Ascending aorta (tissue), 2 donors: ENCODE measurements at regions not wholly inside any gene's neighbourhood (a gene's known extent, or its start where the extent isn't known, plus 50 kb on each side); places are given as distances from the start of the nearest gene placed in this dataset.

ENCODE experiments used
- DNase-seq, 2 donors: peaks; one replicate each; pipeline ENCODE4 v3.0.0-alpha.2; 2019; ENCODE audit warnings: low spot score in 2 of 2
- H3K27ac ChIP-seq, 2 donors: fragments of 200-600 bp; sonication (generic); one replicate each; pipeline ENCODE4 v1.5.1; 2016 to 2017; ENCODE audit warnings: mild to moderate bottlenecking in 1 of 2
- H3K27me3 ChIP-seq: fragments of 200-600 bp; sonication (generic); one replicate; pipeline ENCODE4 v1.5.1; 2017
- H3K36me3 ChIP-seq, 2 donors: fragments of 200-600 bp; sonication (generic); one replicate each; pipeline ENCODE4 v1.5.1; 2016
- H3K4me1 ChIP-seq, 2 donors: fragments of 200-600 bp; sonication (generic); one replicate each; pipeline ENCODE4 v1.5.1; 2016 to 2017; ENCODE audit warnings: mild to moderate bottlenecking in 1 of 2
- H3K4me3 ChIP-seq, 2 donors: fragments of 200-600 bp; sonication (generic); one replicate each; pipeline ENCODE4 v1.5.1; 2016 to 2017; ENCODE audit warnings: mild to moderate bottlenecking in 1 of 2
- H3K9me3 ChIP-seq, 2 donors: fragments of 200-600 bp; sonication (generic); one replicate each; pipeline ENCODE4 v1.5.1; 2016
- CTCF ChIP-seq, 3 experiments: fragments of 200-600 bp in 2 of 3; fragments of 450-650 bp in 1 of 3; sonication (generic) in 2 of 3; IDR thresholded peaks; one replicate each; pipeline ENCODE4 v1.5.1; 2016 to 2019; ENCODE audit warnings: antibody characterized with exemption in 3 of 3, mild to moderate bottlenecking in 1 of 3, moderate library complexity in 1 of 3
- intact Hi-C: fragments of 100-400 bp; cut with DNase I; formaldehyde crosslinking; loops from one replicate; pipeline ENCODE4 v1.15.1; 2023

GRCh38 chr5:31078956-31079355 is 114.5 kb upstream of the CDH6 start:
- Histone ChIP-seq H3K27me3 (no peaks in the 10 kb centered on the region), H3K9me3 (no peaks in the 10 kb centered on the region), H3K36me3 (no peaks in the 10 kb centered on the region), H3K4me1 (no peaks in the 10 kb centered on the region), H3K4me3 (no peak overlapping the region), H3K27ac (no peak overlapping the region)
- intact Hi-C loops: no loop called here
- TF ChIP-seq CTCF (IDR thresholded peaks at IDR 0.05): no peak
- DNase-seq: no peak

GRCh38 chr5:31075981-31076380 is 117.5 kb upstream of the CDH6 start:
- Histone ChIP-seq H3K4me1 (no peaks in the 10 kb centered on the region), H3K36me3 (no peaks in the 10 kb centered on the region), H3K4me3 (no peak overlapping the region), H3K27ac (no peak overlapping the region), H3K9me3 (no peaks in the 10 kb centered on the region), H3K27me3 (no peaks in the 10 kb centered on the region)
- no peak for DNase-seq
- intact Hi-C loops: no loop called here
- TF ChIP-seq CTCF (IDR thresholded peaks at IDR 0.05): no peak

- Histone ChIP-seq H3K27ac (no peak overlapping the region), H3K9me3 (no peaks in the 10 kb centered on the region), H3K27me3 (no peaks in the 10 kb centered on the region), H3K36me3 (no peaks in the 10 kb centered on the region), H3K4me1 (no peaks in the 10 kb centered on the region), H3K4me3 (no peak overlapping the region)
- no peak for TF ChIP-seq CTCF (IDR thresholded peaks at IDR 0.05)
- intact Hi-C loops: no loop called here
- no peak for DNase-seq
These were observed 125.2 kb upstream of the CDH6 start for GRCh38 chr5:31068287-31068686.

- no peak for TF ChIP-seq CTCF (IDR thresholded peaks at IDR 0.05)
- Histone ChIP-seq H3K36me3 (no peaks in the 10 kb centered on the region), H3K27me3 (no peaks in the 10 kb centered on the region), H3K9me3 (no peaks in the 10 kb centered on the region), H3K4me1 (no peaks in the 10 kb centered on the region), H3K27ac (no peak overlapping the region), H3K4me3 (no peak overlapping the region)
- DNase-seq: no peak
- intact Hi-C loops: no loop called here
These were observed 126.7 kb upstream of the CDH6 start for GRCh38 chr5:31066655-31067328.

- DNase-seq: no peak
- Histone ChIP-seq H3K27me3 (no peaks in the 10 kb centered on the region), H3K4me3 (no peak overlapping the region), H3K4me1 (no peaks in the 10 kb centered on the region), H3K9me3 (no peaks in the 10 kb centered on the region), H3K36me3 (no peaks in the 10 kb centered on the region), H3K27ac (no peak overlapping the region)
- no peak for TF ChIP-seq CTCF (IDR thresholded peaks at IDR 0.05)
- intact Hi-C loops: no loop called here
These were observed 129.3 kb upstream of the CDH6 start for GRCh38 chr5:31064215-31064614.
